Stimulated activated CD4-positive, alpha-beta T cell treated with anti-CD3 and anti-CD28 coated beads, Interleukin-15, amount 100 ng/mL, for 1 hour (primary cell): ENCODE measurements at regions not wholly inside any gene's neighbourhood (a gene's known extent, or its start where the extent isn't known, plus 50 kb on each side); places are given as distances from the start of the nearest gene placed in this dataset.

Experiments
- DNase-seq, 2 donors: peaks; one replicate each; pipeline ENCODE4 v3.0.0-alpha.2; 2020; ENCODE audit warnings: low read depth in 1 of 2, low spot score in 1 of 2

DNA sequence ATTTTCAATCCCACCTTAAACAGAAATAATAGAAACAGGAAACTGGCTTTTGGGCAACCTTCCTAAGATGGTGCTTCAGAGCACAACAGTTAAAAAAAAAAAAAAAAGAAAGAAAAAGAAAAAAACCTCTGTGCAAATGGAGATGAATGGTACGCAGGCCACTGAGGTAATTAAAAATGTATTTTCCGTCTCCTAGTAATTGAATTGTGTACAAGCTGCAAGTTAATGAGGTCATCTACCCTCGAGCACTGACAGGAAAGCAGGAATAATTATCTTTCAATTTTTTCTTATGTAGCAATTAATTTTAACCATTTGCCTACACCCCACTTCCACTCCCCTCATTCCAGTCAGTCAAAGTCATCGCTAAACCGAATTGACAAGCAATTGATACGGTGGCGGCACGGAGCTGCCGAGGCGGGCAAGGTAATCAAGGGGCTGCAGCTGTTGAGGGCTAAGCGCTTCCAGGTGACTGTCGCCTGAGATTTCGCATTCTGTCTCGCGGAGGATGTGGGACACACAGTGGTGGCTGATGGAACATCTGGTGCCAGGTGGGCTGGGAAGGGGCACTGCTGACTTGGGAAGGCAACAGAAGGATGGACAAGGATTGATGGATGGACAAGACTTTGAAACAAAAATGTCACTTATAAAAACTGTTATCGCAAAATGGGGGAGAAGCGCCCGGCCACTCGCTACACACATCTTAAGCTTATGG is 109.4 kb downstream of the RCN1 start:
- no peak for DNase-seq

- no peak for DNase-seq
These were observed 113.9 kb downstream of the RCN1 start for GRCh38 chr11:32204751-32205150.

GRCh38 chr11:32210556-32210955 is 119.7 kb downstream of the RCN1 start:
- no peak for DNase-seq

GRCh38 chr11:32213223-32213622 is 122.3 kb downstream of the RCN1 start:
- DNase-seq: no peak

DNA sequence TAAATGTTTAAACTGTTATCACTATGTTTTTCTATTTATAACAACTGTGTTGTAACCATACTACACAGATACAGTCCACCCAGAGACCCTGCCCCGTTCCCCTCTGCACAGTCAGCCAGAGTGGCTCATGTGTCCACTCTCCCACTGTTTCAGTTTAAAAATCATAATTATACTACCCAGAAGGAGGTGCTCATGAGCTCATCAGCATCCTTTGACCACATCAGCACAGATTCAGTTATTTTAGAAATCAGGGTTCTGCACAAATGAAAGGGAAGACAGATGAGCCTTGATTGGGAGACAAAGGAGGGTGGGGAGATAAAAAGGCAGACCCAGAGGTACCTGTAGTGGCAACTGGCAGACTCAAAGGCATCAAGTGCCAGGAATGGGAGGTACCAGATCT is 124.3 kb downstream of the RCN1 start:
- DNase-seq: no peak

- DNase-seq: no peak
These were observed 125.9 kb downstream of the RCN1 start for GRCh38 chr11:32216749-32217148.

DNA sequence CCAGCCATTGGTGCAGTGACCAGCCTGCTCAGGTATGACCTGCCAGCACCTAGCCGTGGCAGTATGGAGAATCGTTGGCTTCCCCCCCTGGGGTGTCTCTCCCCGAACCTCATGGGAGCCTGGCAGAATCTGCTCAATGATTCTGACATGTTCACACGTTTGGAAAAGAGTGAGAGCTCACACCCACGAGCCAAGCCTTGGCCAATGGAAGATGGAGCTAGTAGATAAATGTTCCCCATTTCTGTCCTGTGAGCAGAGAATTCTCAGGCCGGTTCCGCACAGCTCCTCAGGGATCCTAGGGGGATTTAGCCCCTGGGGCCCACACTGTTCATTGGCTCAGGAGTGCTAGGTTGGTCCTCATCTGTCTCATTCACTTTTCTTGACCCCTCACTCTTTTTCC is 128.4 kb downstream of the RCN1 start:
- no peak for DNase-seq

DNA sequence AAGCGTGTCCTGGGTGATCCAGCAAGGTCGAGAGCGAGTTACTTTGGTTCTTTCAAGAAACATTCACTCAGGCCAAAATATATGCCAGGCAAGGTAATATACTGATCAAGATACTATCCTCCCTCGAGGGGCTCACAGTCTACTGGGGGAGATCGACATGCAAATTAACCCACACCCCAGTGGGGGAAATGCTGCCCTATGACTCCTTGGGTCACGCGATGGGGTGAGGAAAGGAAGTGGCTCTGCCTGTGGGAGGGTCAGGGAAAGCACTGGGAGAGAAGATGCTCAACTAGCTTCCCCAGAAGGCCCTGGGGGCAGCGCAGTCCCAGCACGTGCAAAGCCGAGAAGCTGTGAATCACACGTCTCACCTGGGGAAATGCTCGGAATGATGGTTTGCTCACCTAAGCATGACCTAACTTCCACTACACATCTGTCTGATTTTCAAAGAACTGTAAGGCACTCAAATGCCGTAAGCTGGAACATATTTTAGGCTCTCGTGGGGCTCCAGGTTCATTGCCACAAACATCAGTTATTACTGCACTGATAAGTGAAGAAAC is 130.7 kb downstream of the RCN1 start:
- DNase-seq: no peak

DNA sequence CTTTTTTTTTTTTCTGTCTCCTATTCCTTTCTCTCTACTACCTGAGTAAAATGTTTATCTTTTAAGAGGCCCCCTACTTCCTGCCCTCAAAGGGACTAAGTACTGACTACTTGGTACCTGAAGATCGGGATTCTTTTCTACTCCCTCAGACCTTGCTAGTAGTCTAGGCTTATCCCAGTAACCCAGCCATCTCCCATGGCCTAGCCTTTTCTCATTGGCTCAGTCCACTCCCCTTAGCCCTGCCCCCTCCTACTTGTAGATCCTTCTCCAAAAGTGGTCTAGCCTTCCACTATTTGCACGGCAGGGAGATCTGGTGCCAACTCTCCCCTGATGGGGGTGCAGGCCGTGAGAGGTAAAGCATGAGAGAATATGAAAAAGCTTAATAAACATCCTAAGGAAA is 133.7 kb downstream of the RCN1 start:
- DNase-seq: no peak

- no peak for DNase-seq
These were observed 134.9 kb downstream of the RCN1 start for GRCh38 chr11:32225571-32226285.

DNA sequence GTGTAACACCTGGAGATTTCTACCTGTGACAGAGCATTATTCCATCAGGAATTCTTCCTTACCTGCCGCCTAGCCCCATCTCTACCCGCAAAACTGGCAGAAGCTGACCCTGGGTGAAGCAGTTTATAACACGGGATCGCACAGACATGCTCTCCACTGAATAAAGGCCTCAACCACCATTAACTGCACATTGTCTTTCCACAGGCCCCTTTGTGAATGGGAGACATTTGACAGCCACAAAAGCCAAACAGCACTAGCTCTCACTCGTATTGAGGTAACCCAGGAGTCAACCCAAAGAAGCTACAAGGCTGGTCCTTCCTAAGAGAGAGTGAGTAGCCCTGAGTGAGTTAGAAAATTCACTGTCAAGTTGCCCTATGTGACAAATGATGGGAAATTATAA is 135.6 kb downstream of the RCN1 start:
- no peak for DNase-seq

- no peak for DNase-seq
These were observed 138.8 kb downstream of the RCN1 start for GRCh38 chr11:32229576-32230240.

GRCh38 chr11:32231909-32232493 is 141.1 kb downstream of the RCN1 start:
- no peak for DNase-seq

DNA sequence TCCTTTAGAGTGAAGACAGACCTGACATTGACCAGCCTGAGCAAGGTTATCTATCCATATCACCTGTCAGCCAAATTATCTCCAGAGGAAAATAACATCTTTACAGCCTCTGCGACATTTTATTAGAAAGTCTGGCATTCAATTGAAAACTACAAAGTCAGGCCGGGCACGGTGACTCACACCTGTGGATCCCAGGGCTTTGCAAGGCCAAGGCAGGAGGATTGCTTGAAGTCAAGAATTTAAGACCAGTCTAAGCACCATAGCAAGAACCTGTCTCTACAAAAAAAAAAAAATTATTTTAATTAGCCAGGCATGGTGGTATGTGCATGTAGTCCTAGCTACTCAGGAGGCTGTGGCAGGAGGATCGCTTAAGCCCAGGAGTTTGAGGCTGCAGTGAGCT is 141.6 kb downstream of the RCN1 start:
- no peak for DNase-seq

GRCh38 chr11:32233276-32233675 is 142.4 kb downstream of the RCN1 start:
- DNase-seq: no peak

- DNase-seq: no peak
These were observed 143.1 kb downstream of the RCN1 start for GRCh38 chr11:32233928-32234327.

- no peak for DNase-seq
These were observed 153.6 kb downstream of the RCN1 start for GRCh38 chr11:32244453-32244852.

GRCh38 chr11:32253706-32254105 is 162.8 kb downstream of the RCN1 start:
- DNase-seq: no peak

- DNase-seq: no peak
These were observed 165.0 kb downstream of the RCN1 start for GRCh38 chr11:32255841-32256240.

GRCh38 chr11:32256466-32256865 is 165.6 kb downstream of the RCN1 start:
- DNase-seq: no peak

DNA sequence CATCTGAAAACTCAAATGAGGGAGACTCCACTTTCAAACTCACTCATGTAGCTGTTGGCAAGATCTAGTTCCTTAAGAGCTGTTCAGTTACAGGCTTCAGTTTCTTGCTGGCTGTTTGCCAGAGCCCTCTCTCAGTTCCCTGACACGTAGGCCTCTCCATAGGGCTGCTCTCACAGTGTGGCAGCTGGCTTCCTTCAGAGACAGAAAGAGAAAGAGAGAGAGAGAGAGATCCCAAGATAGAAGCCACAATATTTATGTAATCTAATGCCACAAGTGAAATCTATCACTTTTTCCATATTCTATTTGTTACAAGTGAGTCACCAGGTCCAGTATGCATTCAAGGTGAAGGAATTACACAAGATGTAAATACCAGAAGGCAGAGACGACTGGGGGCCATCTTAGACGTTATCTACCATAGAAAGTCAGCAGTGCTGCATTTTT is 168.8 kb downstream of the RCN1 start:
- no peak for DNase-seq

DNA sequence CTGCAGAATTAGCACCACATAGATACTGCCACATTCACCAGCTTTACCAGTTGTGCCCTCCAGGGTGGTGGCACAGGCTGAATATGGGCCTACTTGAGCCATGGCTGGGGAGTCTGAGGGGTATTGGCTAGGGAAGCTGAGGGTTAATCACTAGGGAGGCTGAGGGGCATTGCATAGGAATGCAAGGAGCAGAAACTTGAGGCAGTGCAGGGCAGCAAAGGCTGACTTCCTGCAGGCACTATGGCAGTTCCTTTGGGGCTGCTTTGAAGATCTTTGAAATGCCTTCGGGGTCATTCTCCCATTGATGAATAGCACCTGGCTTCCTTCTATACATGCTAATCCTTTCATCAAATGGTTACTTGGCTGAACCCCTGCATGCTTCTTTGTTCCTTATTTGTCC is 171.5 kb downstream of the RCN1 start:
- DNase-seq: no peak
